Right atrium auricular region (tissue), 2 donors: ENCODE measurements at regions not wholly inside any gene's neighbourhood (a gene's known extent, or its start where the extent isn't known, plus 50 kb on each side); places are given as distances from the start of the nearest gene placed in this dataset.

Experiments used
- DNase-seq: peaks from one replicate; pipeline ENCODE4 v3.0.0-alpha.2; 2019; ENCODE audit warnings: low spot score
- H3K27ac ChIP-seq, 2 donors: fragments of 200-600 bp; sonication (generic); 1 replicate in 1 of 2; 2 replicates in 1 of 2; pipeline ENCODE4 v1.5.1; 2016 to 2019
- H3K27me3 ChIP-seq, 2 donors: fragments of 200-600 bp; sonication (generic); one replicate each; pipeline versions ENCODE4 v1.5.1 to v1.6.0; 2017 to 2019
- H3K36me3 ChIP-seq: fragments of 200-600 bp; sonication (generic); one replicate; pipeline ENCODE4 v1.5.1; 2016
- H3K4me1 ChIP-seq, 2 donors: fragments of 200-600 bp; sonication (generic); one replicate each; pipeline versions ENCODE4 v1.5.1 to v1.6.0; 2017 to 2019
- H3K4me3 ChIP-seq, 2 donors: fragments of 200-600 bp; sonication (generic); 1 replicate in 1 of 2; 2 replicates in 1 of 2; pipeline ENCODE4 v1.5.1; 2017 to 2019; ENCODE audit warnings: mild to moderate bottlenecking in 1 of 2, moderate library complexity in 1 of 2
- H3K9me3 ChIP-seq, 2 donors: fragments of 200-600 bp; sonication (generic); one replicate each; pipeline ENCODE4 v1.5.1; 2019
- CTCF ChIP-seq, 2 donors: fragments of 200-600 bp; sonication (generic); IDR thresholded peaks; one replicate each; pipeline ENCODE4 v1.5.1; 2019; ENCODE audit warnings: antibody characterized with exemption in 2 of 2

DNA sequence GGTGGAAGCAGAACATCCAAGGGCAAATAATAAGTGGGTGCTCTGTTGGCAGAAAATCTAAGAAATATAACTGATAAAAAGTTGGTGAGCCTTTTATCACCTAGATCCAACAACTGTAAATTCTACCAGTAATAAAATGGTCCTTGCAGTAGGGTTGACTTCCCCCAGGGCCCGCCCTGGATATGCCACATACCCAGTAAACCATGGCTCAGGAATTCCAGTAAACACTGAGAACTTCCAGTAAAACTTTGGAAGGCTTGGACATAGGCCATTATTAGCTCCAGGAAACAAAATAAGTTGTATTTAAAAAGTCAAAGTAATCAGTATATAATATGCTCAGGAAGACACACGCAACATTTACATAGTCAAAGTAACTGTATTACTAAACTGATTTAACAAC, 402.2 kb downstream of the BCAT1 start:
- no peak for DNase-seq
- H3K4me1 ChIP-seq = no peaks in the 10 kb centered on the region
- no peaks in the 10 kb centered on the region for H3K9me3 ChIP-seq
- H3K4me3 ChIP-seq = no peak overlapping the region
- no peaks in the 10 kb centered on the region for H3K27me3 ChIP-seq
- H3K36me3 ChIP-seq = no peaks in the 10 kb centered on the region
- no peak for TF ChIP-seq CTCF (IDR thresholded peaks at IDR 0.05)
- no peak overlapping the region for H3K27ac ChIP-seq

DNA sequence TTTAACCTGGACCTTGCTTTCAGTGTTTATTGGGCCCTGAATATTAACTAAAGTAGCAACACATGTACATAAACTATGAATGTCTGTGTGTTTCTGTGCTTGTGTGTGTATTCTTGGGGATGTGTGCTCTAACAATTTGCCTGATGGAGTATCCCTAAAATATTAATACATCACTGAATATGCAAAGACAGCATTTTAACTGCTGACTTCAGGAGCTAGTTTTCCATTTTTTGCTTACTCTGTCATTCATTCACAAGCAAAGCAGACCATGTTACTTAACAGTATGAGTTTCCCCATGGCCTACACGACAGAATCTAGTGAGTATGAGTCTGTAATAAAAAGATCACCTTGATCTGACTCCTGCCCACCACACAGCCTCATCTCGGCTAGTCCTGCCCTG, 402.8 kb downstream of the BCAT1 start:
- H3K4me3 ChIP-seq = no peak overlapping the region
- no peaks in the 10 kb centered on the region for H3K4me1 ChIP-seq
- TF ChIP-seq CTCF (IDR thresholded peaks at IDR 0.05) = no peak
- no peaks in the 10 kb centered on the region for H3K36me3 ChIP-seq
- H3K27ac ChIP-seq = no peak overlapping the region
- no peak for DNase-seq
- H3K27me3 ChIP-seq = no peaks in the 10 kb centered on the region
- H3K9me3 ChIP-seq = no peaks in the 10 kb centered on the region

DNA sequence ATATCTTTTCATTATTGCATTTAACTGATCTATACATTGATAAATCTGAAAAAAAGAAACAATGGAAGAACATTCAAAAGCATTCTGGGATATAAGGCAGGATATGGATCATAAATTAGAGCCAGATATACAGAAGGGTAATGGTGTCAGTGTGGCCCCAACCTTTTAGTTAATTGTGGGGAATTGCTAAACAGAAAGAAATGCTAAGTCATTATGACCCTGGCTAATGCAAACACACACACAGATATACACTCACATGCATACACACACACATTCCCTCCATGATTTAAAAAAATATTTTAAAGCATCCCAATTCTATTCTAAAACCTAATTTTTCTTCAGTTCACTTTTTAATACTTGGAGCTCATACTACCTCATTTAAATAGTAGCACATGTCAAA, 404.5 kb downstream of the BCAT1 start:
- no peaks in the 10 kb centered on the region for H3K9me3 ChIP-seq
- no peaks in the 10 kb centered on the region for H3K36me3 ChIP-seq
- DNase-seq = no peak
- H3K4me3 ChIP-seq = no peak overlapping the region
- no peak for TF ChIP-seq CTCF (IDR thresholded peaks at IDR 0.05)
- no peak overlapping the region for H3K27ac ChIP-seq
- no peaks in the 10 kb centered on the region for H3K27me3 ChIP-seq
- H3K4me1 ChIP-seq = no peaks in the 10 kb centered on the region

DNA sequence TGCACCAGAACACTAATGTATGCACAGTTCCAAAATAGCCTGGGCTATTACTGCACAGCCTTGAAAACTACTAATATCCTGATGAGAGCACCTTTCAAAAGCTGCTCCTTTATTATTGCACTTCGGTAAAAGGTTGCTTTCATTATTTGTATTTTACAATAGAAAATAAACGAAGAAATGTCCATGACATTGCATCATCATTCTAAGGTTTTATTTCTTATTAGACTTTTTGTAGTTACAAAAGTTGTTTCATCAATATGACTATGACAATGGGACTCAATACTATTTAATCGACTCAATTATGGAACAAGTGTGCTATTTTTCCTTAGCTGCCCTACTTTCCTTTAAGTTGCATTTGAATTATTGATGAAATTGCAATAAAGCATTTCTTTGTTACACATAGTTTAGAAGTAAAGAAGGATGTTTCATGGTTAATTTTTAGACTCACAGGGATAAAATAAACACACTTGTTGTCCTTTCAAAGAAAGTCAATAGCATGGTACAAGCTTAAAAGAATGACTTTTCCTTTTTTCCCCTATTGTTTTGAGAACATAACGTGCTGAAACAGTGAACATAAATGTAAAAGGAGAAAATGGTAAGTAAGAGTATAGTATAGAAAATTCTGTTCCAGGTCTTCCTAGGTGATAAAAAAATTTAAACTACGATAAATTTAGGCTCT, 407.6 kb downstream of the BCAT1 start:
- Histone ChIP-seq H3K9me3 (no peaks in the 10 kb centered on the region), H3K27me3 (no peaks in the 10 kb centered on the region), H3K4me3 (no peak overlapping the region), H3K4me1 (peaks cover 0 to 12% of the 10 kb centered on the region in 2 donors), H3K36me3 (no peaks in the 10 kb centered on the region), H3K27ac (no peak overlapping the region)
- DNase-seq = no peak
- no peak for TF ChIP-seq CTCF (IDR thresholded peaks at IDR 0.05)

- peaks cover 0 to 28% of the 10 kb centered on the region in 2 donors for H3K4me1 ChIP-seq
- H3K36me3 ChIP-seq = no peaks in the 10 kb centered on the region
- H3K9me3 ChIP-seq = no peaks in the 10 kb centered on the region
- H3K4me3 ChIP-seq = no peak overlapping the region
- TF ChIP-seq CTCF (IDR thresholded peaks at IDR 0.05) = no peak
- no peak overlapping the region for H3K27ac ChIP-seq
- no peaks in the 10 kb centered on the region for H3K27me3 ChIP-seq
- no peak for DNase-seq
Observed at GRCh38 chr12:24539646-24540045, 409.3 kb downstream of the BCAT1 start.
